H1 (cell line): ENCODE measurements at regions not wholly inside any gene's neighbourhood (a gene's known extent, or its start where the extent isn't known, plus 50 kb on each side); places are given as distances from the start of the nearest gene placed in this dataset.

Experiments used
- ASH2L ChIP-seq: fragments of 200-600, 300-600 bp; sonication (generic); IDR thresholded peaks from one replicate; pipeline ENCODE4 v1.7.1; 2017; ENCODE audit warnings: low read length
- CBX5 ChIP-seq: fragments of 300-800, 300-1000 bp; sonication (generic); IDR thresholded peaks from 2 replicates; pipeline ENCODE4 v1.7.1; 2016; ENCODE audit warnings: antibody characterized with exemption, low read length, low read depth
- CHD7 ChIP-seq: fragments of 300-600 bp; sonication (generic); IDR thresholded peaks from 2 replicates; pipeline ENCODE4 v1.7.1; 2012; ENCODE audit warnings: low read length, moderate library complexity, mild to moderate bottlenecking, inconsistent platforms; ENCODE audit not compliant: insufficient replicate concordance
- POLR2AphosphoS5 ChIP-seq: IDR thresholded peaks from 2 replicates; pipeline ENCODE4 v1.6.1; 2011; ENCODE audit warnings: low read depth, low read length
- ZNF274 ChIP-seq: IDR thresholded peaks from 2 replicates; pipeline ENCODE4 v1.7.0; 2012; ENCODE audit warnings: low read length, borderline replicate concordance; ENCODE audit errors: extremely low read depth

GRCh38 chr7:156043416-156044178, 231.3 kb upstream of the SHH start (continued):
- no peak for TF ChIP-seq CHD7
- TF ChIP-seq CBX5, result no peak
- no peak for TF ChIP-seq ASH2L
- TF ChIP-seq ZNF274, result no peak
- no peak for TF ChIP-seq POLR2AphosphoS5
